PC-9 (cell line): ENCODE measurements at regions not wholly inside any gene's neighbourhood (a gene's known extent, or its start where the extent isn't known, plus 50 kb on each side); places are given as distances from the start of the nearest gene placed in this dataset.

Experiments used
- EZH2 ChIP-seq: fragments of 200-600 bp; sonication (generic); IDR thresholded peaks from 2 replicates; pipeline ENCODE4 v1.8.0; 2017; ENCODE audit warnings: antibody characterized with exemption, low read depth
- TF ChIP-seq, protein P1 (sequence below): fragments of 200-600 bp; sonication (generic); conservative IDR thresholded peaks from 2 replicates; pipeline ENCODE4 v1.6.1; 2017; ENCODE audit warnings: mixed run types, antibody characterized with exemption, mild to moderate bottlenecking, moderate library complexity

DNA sequence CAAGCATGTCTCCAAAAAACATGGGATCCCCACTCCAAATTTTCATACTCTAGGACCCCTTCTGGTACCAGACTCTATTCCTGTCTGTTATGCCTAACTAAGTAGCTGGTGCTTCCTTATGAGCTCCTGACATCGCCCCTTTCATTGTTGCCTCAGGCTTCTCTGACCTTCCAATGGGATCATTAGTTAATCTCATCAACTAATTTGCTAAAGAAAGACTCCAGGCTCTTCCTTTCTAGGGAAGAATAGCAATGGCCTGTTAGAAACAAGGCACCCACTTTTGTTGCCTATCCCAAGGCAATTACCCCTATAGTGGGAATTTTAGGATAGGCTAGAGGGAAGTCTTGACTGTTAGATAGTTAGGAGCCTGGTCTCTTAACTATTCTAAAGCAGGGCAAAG is 369.5 kb downstream of the MLLT3 start:
- TF ChIP-seq, protein P1, sequence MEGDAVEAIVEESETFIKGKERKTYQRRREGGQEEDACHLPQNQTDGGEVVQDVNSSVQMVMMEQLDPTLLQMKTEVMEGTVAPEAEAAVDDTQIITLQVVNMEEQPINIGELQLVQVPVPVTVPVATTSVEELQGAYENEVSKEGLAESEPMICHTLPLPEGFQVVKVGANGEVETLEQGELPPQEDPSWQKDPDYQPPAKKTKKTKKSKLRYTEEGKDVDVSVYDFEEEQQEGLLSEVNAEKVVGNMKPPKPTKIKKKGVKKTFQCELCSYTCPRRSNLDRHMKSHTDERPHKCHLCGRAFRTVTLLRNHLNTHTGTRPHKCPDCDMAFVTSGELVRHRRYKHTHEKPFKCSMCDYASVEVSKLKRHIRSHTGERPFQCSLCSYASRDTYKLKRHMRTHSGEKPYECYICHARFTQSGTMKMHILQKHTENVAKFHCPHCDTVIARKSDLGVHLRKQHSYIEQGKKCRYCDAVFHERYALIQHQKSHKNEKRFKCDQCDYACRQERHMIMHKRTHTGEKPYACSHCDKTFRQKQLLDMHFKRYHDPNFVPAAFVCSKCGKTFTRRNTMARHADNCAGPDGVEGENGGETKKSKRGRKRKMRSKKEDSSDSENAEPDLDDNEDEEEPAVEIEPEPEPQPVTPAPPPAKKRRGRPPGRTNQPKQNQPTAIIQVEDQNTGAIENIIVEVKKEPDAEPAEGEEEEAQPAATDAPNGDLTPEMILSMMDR, result no peak
- no peak for TF ChIP-seq EZH2
